SK-N-SH treated with all-trans-retinoic acid at 6 μM for 48 hours (cell line): ENCODE measurements at regions not wholly inside any gene's neighbourhood (a gene's known extent, or its start where the extent isn't known, plus 50 kb on each side); places are given as distances from the start of the nearest gene placed in this dataset.

Experiments used
- ATAC-seq: fragments of 200-7000 bp; cut with Tn5 transposase; 3 replicates; pipeline ENCODE4 v1.9.1; 2020; ENCODE audit warnings: mild to moderate bottlenecking, moderate library complexity
- ARNTL ChIP-seq: fragments of 450-650 bp; formaldehyde crosslinking; IDR thresholded peaks from 2 replicates; pipeline ENCODE4 v1.5.0; 2020; ENCODE audit warnings: low read depth, mild to moderate bottlenecking, moderate library complexity, borderline replicate concordance
- BACH2 ChIP-seq: fragments of 250-450 bp; sonication (Bioruptor Pico); IDR thresholded peaks from 2 replicates; pipeline ENCODE4 v1.9.0; 2021; ENCODE audit warnings: mild to moderate bottlenecking, borderline replicate concordance
- CSDC2 ChIP-seq: fragments of 250-450 bp; sonication (Bioruptor Pico); IDR thresholded peaks from 2 replicates; pipeline ENCODE4 v1.5.0; 2020; ENCODE audit warnings: mild to moderate bottlenecking, moderate library complexity
- CSRNP3 ChIP-seq: fragments of 250-450 bp; sonication (Bioruptor Pico); IDR thresholded peaks from 2 replicates; pipeline ENCODE4 v1.5.1; 2021; ENCODE audit warnings: mild to moderate bottlenecking, moderate library complexity
- ESRRG ChIP-seq: fragments of 250-450 bp; sonication (Bioruptor Pico); IDR thresholded peaks from 2 replicates; pipeline ENCODE4 v1.6.1; 2021; ENCODE audit warnings: mild to moderate bottlenecking
- GLIS3 ChIP-seq: fragments of 250-450 bp; sonication (Bioruptor Pico); IDR thresholded peaks from 2 replicates; pipeline ENCODE4 v1.5.0; 2020; ENCODE audit warnings: mild to moderate bottlenecking, moderate library complexity
- ISL1 ChIP-seq: fragments of 250-450 bp; sonication (Bioruptor Pico); IDR thresholded peaks from 2 replicates; pipeline ENCODE4 v2.1.2; 2022; ENCODE audit warnings: mild to moderate bottlenecking, moderate library complexity
- OSR1 ChIP-seq: fragments of 250-450 bp; sonication (Bioruptor Pico); IDR thresholded peaks from 2 replicates; pipeline ENCODE4 v1.8.0; 2022; ENCODE audit warnings: moderate library complexity, mild to moderate bottlenecking, inconsistent platforms
- POU6F1 ChIP-seq: fragments of 250-450 bp; sonication (Bioruptor Pico); IDR thresholded peaks from 2 replicates; pipeline ENCODE4 v1.8.0; 2021; ENCODE audit warnings: low read depth, mild to moderate bottlenecking, moderate library complexity, borderline replicate concordance
- PPARA ChIP-seq: fragments of 250-450 bp; sonication (Bioruptor Pico); IDR thresholded peaks from 2 replicates; pipeline ENCODE4 v1.5.0; 2020; ENCODE audit warnings: mild to moderate bottlenecking, borderline replicate concordance
- RARB ChIP-seq: fragments of 250-450 bp; sonication (Bioruptor Pico); IDR thresholded peaks from 2 replicates; pipeline ENCODE4 v1.8.0; 2021; ENCODE audit warnings: mild to moderate bottlenecking, moderate library complexity
- SNAI2 ChIP-seq: fragments of 250-450 bp; sonication (Bioruptor Pico); IDR thresholded peaks from 2 replicates; pipeline ENCODE4 v1.5.0; 2020; ENCODE audit warnings: mild to moderate bottlenecking, moderate library complexity
- TCF4 ChIP-seq: fragments of 250-450 bp; sonication (Bioruptor Pico); IDR thresholded peaks from 2 replicates; pipeline ENCODE4 v1.8.0; 2021; ENCODE audit warnings: mild to moderate bottlenecking, moderate library complexity, borderline replicate concordance
- ZC3H10 ChIP-seq: fragments of 250-450 bp; sonication (Bioruptor Pico); IDR thresholded peaks from 2 replicates; pipeline ENCODE4 v1.5.1; 2021; ENCODE audit warnings: mild to moderate bottlenecking, moderate library complexity
- ZFP3 ChIP-seq: fragments of 250-450 bp; sonication (Bioruptor Pico); IDR thresholded peaks from 2 replicates; pipeline ENCODE4 v1.5.0; 2020; ENCODE audit warnings: mild to moderate bottlenecking, moderate library complexity
- ZFP30 ChIP-seq: fragments of 450-650 bp; formaldehyde crosslinking; IDR thresholded peaks from 2 replicates; pipeline ENCODE4 v1.5.0; 2022; ENCODE audit warnings: mild to moderate bottlenecking, moderate library complexity
- ZNF565 ChIP-seq: fragments of 450-650 bp; formaldehyde crosslinking; conservative IDR thresholded peaks from 2 replicates; pipeline ENCODE4 v1.5.0; 2020; ENCODE audit warnings: low read depth, mild to moderate bottlenecking, moderate library complexity
- ZNF70 ChIP-seq: fragments of 450-650 bp; formaldehyde crosslinking; IDR thresholded peaks from 2 replicates; pipeline ENCODE4 v1.5.0; 2020; ENCODE audit warnings: mild to moderate bottlenecking, moderate library complexity
- ZNF8 ChIP-seq: fragments of 450-650 bp; formaldehyde crosslinking; IDR thresholded peaks from 2 replicates; pipeline ENCODE4 v1.5.0; 2020; ENCODE audit warnings: mild to moderate bottlenecking, moderate library complexity
- TF ChIP-seq, protein P1 (sequence below): fragments of 250-450 bp; sonication (Bioruptor Pico); IDR thresholded peaks from 2 replicates; pipeline ENCODE4 v1.5.0; 2020; ENCODE audit warnings: mild to moderate bottlenecking, moderate library complexity

DNA sequence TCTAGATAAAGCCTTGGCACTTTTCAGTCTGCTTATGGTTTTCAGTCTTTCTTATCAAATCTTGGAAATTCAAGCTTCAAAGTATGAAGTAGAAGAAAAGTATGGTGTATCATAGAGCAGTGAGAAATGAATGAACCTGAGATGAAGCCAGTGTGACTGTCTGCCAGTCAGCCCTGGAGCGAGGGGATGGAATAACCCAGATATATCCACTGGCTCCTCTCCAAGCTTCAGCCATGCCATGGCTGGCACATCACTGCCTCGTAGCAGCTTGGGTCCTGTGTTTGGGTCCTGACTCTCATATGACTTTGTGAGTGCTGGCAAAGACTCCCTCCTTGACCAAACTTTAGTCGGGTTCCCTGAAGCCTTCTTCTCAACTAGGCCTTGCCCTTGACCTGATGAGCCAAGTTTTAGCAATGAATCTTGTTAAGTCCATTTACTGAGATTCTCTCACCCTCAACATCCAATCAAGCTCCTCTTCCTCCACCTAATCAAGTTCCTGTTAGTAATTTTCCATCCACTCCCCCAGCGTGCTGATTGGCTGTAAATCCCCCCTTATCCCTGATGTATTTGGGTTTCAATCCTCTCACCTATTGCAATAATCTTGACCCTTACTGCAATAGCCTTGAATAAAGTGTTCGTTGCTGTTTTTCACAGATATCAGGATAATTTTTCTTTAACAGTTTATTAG, 62.5 kb upstream of the PRDX6 start:
- no peak for ATAC-seq
- TF ChIP-seq CSDC2 (CRISPR knock-in tag) = no peak
- no peak for TF ChIP-seq PPARA (CRISPR knock-in tag)
- TF ChIP-seq ARNTL (CRISPR knock-in tag) = no peak

DNA sequence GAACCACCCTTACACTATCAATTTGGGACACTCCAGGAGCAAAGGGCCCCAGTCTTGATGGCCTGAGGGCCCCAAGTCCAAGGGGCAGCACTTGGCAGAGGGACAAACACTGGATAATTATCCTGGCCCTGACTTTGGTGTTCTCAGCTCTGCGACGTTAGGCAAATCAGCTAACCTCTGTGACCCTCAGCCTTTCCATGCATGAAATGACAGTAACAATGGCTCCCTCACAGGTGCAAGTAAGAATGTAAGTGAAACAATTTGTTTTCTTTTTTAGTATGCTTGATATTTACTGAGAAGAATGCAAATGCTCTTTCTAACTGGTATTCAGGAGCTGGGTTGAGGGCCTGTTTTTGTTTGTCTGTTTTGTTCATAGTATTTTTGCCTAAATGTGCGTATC, 61.6 kb upstream of the PRDX6 start:
- TF ChIP-seq, protein P1, sequence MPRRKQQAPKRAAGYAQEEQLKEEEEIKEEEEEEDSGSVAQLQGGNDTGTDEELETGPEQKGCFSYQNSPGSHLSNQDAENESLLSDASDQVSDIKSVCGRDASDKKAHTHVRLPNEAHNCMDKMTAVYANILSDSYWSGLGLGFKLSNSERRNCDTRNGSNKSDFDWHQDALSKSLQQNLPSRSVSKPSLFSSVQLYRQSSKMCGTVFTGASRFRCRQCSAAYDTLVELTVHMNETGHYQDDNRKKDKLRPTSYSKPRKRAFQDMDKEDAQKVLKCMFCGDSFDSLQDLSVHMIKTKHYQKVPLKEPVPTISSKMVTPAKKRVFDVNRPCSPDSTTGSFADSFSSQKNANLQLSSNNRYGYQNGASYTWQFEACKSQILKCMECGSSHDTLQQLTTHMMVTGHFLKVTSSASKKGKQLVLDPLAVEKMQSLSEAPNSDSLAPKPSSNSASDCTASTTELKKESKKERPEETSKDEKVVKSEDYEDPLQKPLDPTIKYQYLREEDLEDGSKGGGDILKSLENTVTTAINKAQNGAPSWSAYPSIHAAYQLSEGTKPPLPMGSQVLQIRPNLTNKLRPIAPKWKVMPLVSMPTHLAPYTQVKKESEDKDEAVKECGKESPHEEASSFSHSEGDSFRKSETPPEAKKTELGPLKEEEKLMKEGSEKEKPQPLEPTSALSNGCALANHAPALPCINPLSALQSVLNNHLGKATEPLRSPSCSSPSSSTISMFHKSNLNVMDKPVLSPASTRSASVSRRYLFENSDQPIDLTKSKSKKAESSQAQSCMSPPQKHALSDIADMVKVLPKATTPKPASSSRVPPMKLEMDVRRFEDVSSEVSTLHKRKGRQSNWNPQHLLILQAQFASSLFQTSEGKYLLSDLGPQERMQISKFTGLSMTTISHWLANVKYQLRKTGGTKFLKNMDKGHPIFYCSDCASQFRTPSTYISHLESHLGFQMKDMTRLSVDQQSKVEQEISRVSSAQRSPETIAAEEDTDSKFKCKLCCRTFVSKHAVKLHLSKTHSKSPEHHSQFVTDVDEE (CRISPR knock-in tag) = no peak
- no peak for TF ChIP-seq ZNF565 (CRISPR knock-in tag)
- TF ChIP-seq BACH2 (CRISPR knock-in tag) = no peak
- TF ChIP-seq ZNF8 (CRISPR knock-in tag) = no peak
- no peak for TF ChIP-seq RARB (CRISPR knock-in tag)
- no peak for ATAC-seq

GRCh38 chr1:173415905-173416450, 61.2 kb upstream of the PRDX6 start:
- no peak for ATAC-seq
- TF ChIP-seq GLIS3 (CRISPR knock-in tag) (no peak), ZFP30 (CRISPR knock-in tag) (no peak), ISL1 (CRISPR knock-in tag) (no peak), OSR1 (CRISPR knock-in tag) (no peak), CSRNP3 (CRISPR knock-in tag) (no peak), BACH2 (CRISPR knock-in tag) (no peak), ZNF565 (CRISPR knock-in tag) (no peak), CSDC2 (CRISPR knock-in tag) (no peak), TCF4 (CRISPR knock-in tag) (no peak), ZNF8 (CRISPR knock-in tag) (no peak), ZNF70 (CRISPR knock-in tag) (no peak), PPARA (CRISPR knock-in tag) (no peak), ESRRG (no peak), SNAI2 (no peak), ARNTL (CRISPR knock-in tag) (no peak), ZFP3 (CRISPR knock-in tag) (no peak), ZC3H10 (CRISPR knock-in tag) (no peak), POU6F1 (CRISPR knock-in tag) (no peak), RARB (CRISPR knock-in tag) (no peak)
- TF ChIP-seq, protein P1 (CRISPR knock-in tag) = no peak
